Ecto neural progenitor cell (in vitro differentiated cells): ENCODE measurements at regions not wholly inside any gene's neighbourhood (a gene's known extent, or its start where the extent isn't known, plus 50 kb on each side); places are given as distances from the start of the nearest gene placed in this dataset.
"Not testable (repeated sequence)": the region's sequence is repeated elsewhere in the genome, so short reads cannot be mapped to it uniquely, and the experiment has no call there.

Experiments used
- DNase-seq: peaks from one replicate; pipeline ENCODE4 v3.0.0-alpha.2; 2018; ENCODE audit warnings: low spot score

GRCh38 chr5:154618696-154619095 lies 136.5 kb upstream of the LARP1 start:
- DNase-seq = no peak

- DNase-seq = no peak
These were observed 136.6 kb upstream of the HAND1 start for GRCh38 chr5:154614595-154614994.

- DNase-seq = no peak
These were observed 136.1 kb upstream of the HAND1 start for GRCh38 chr5:154614125-154614524.

GRCh38 chr5:154612666-154613065 lies 134.6 kb upstream of the HAND1 start:
- DNase-seq = no peak

- DNase-seq = no peak
These were observed 133.3 kb upstream of the HAND1 start for GRCh38 chr5:154611341-154611767.

GRCh38 chr5:154610321-154611154 lies 132.5 kb upstream of the HAND1 start:
- DNase-seq = peak; percentile 89

GRCh38 chr5:154609251-154609650 lies 131.2 kb upstream of the HAND1 start:
- DNase-seq = no peak

GRCh38 chr5:154608531-154609011 lies 130.5 kb upstream of the HAND1 start:
- peak; percentile 61 for DNase-seq

- DNase-seq = no peak
These were observed 129.7 kb upstream of the HAND1 start for GRCh38 chr5:154607746-154608145.

- no peak for DNase-seq
These were observed 128.2 kb upstream of the HAND1 start for GRCh38 chr5:154606246-154606645.

GRCh38 chr5:154603953-154604679 lies 126.1 kb upstream of the HAND1 start:
- DNase-seq = no peak

GRCh38 chr5:154603485-154603884 lies 125.5 kb upstream of the HAND1 start:
- no peak for DNase-seq

- no peak for DNase-seq
These were observed 125.0 kb upstream of the HAND1 start for GRCh38 chr5:154603011-154603410.

GRCh38 chr5:154601014-154601413 lies 123.0 kb upstream of the HAND1 start:
- no peak for DNase-seq

GRCh38 chr5:154598021-154598420 lies 120.0 kb upstream of the HAND1 start:
- DNase-seq = no peak

GRCh38 chr5:154596844-154597243 lies 118.8 kb upstream of the HAND1 start:
- not testable (repeated sequence) for DNase-seq

- no peak for DNase-seq
These were observed 117.6 kb upstream of the HAND1 start for GRCh38 chr5:154595662-154596061.

- DNase-seq = no peak
These were observed 115.8 kb upstream of the HAND1 start for GRCh38 chr5:154593796-154594195.

GRCh38 chr5:154593071-154593470 lies 115.0 kb upstream of the HAND1 start:
- no peak for DNase-seq

GRCh38 chr5:154590093-154590724 lies 112.2 kb upstream of the HAND1 start:
- DNase-seq = no peak

GRCh38 chr5:154589511-154589910 lies 111.5 kb upstream of the HAND1 start:
- DNase-seq = no peak

- DNase-seq = not testable (repeated sequence)
These were observed 110.9 kb upstream of the HAND1 start for GRCh38 chr5:154588833-154589425.
